H1 (cell line): ENCODE measurements at regions not wholly inside any gene's neighbourhood (a gene's known extent, or its start where the extent isn't known, plus 50 kb on each side); places are given as distances from the start of the nearest gene placed in this dataset.

Experiments used
- CTCF ChIA-PET: fragments of 300-600 bp; sonication (Branson Sonifier 250); formaldehyde crosslinking; loops from one replicate; lab custom pipeline; 2021; ENCODE audit not compliant: partially characterized antibody; lab: Charles Lee
- POLR2A ChIA-PET: fragments of 300-600 bp; sonication (Branson Sonifier 250); formaldehyde crosslinking; loops from one replicate; lab custom pipeline; 2021; ENCODE audit warnings: inconsistent platforms; ENCODE audit not compliant: partially characterized antibody; lab: Charles Lee
- DNase-seq, 2 experiments: peaks; one replicate each; pipeline versions ENCODE4 v3.0.0 to v3.0.0-alpha.2; 2010 to 2022; ENCODE audit warnings: low spot score in 2 of 2, low read depth in 1 of 2, mixed read lengths in 1 of 2
- FAIRE-seq: peaks from 2 replicates; lab custom pipeline; 2011; peaks lifted over from hg19 to GRCh38; lab: Jason Lieb, UNC
- H2AFZ ChIP-seq: 2 replicates; pipeline ENCODE4 v1.8.1; 2012; ENCODE audit warnings: low read length, inconsistent platforms
- H2AK5ac ChIP-seq: 2 replicates; pipeline ENCODE4 v1.6.1; 2013; ENCODE audit warnings: low read depth, low read length
- H2BK120ac ChIP-seq: replicated peaks from 2 replicates; pipeline ENCODE3; 2013; ENCODE audit warnings: low read depth, low read length, inconsistent platforms
- H2BK12ac ChIP-seq: 2 replicates; pipeline ENCODE4 v1.6.1; 2013; ENCODE audit warnings: low read depth, low read length
- H2BK15ac ChIP-seq: 2 replicates; pipeline ENCODE4 v1.6.1; 2013; ENCODE audit warnings: low read length
- H2BK20ac ChIP-seq: 2 replicates; pipeline ENCODE4 v1.6.1; 2013; ENCODE audit warnings: low read length
- H2BK5ac ChIP-seq: 2 replicates; pipeline ENCODE4 v1.6.1; 2013; ENCODE audit warnings: low read depth, low read length
- H3K14ac ChIP-seq: 2 replicates; pipeline ENCODE4 v1.6.1; 2013; ENCODE audit warnings: inconsistent platforms; ENCODE audit not compliant: insufficient read length
- H3K18ac ChIP-seq: 2 replicates; pipeline ENCODE4 v1.6.1; 2013; ENCODE audit warnings: low read length; ENCODE audit errors: extremely low read depth
- H3K23ac ChIP-seq: 2 replicates; pipeline ENCODE4 v1.6.1; 2013; ENCODE audit warnings: inconsistent platforms; ENCODE audit not compliant: insufficient read length
- H3K23me2 ChIP-seq: 2 replicates; pipeline ENCODE4 v1.6.1; 2013; ENCODE audit warnings: low read depth, low read length
- H3K27ac ChIP-seq: 2 replicates; pipeline ENCODE4 v1.6.1; 2011; ENCODE audit warnings: low read depth, low read length, inconsistent platforms
- H3K27me3 ChIP-seq, 4 experiments: replicated peaks in 1 of 4; 1 replicate in 1 of 4; 2 replicates in 3 of 4; pipeline versions ENCODE4 v1.6.1 to v1.8.1; 2011 to 2013; ENCODE audit warnings: low read length in 3 of 4, mild to moderate bottlenecking in 3 of 4, inconsistent platforms in 2 of 4, mixed read lengths in 2 of 4, moderate library complexity in 1 of 4; ENCODE audit not compliant: control insufficient read depth in 3 of 4, insufficient read depth in 3 of 4; ENCODE audit errors: extremely low read depth in 1 of 4
- H3K36me3 ChIP-seq, 4 experiments: 2 replicates each; pipeline versions ENCODE4 v1.6.1 to v1.8.1; 2011 to 2013; ENCODE audit warnings: mild to moderate bottlenecking in 4 of 4, low read length in 3 of 4, moderate library complexity in 2 of 4, control low read depth in 1 of 4, inconsistent platforms in 1 of 4; ENCODE audit not compliant: insufficient read depth in 4 of 4, control insufficient read depth in 2 of 4
- H3K4ac ChIP-seq: replicated peaks from 2 replicates; pipeline ENCODE3; 2013; ENCODE audit warnings: low read length, low read depth, mixed read lengths, inconsistent platforms; ENCODE audit not compliant: insufficient read length
- H3K4me1 ChIP-seq, 4 experiments: replicated peaks in 1 of 4; 1 replicate in 1 of 4; 2 replicates in 3 of 4; pipeline versions ENCODE4 v1.6.1 to v1.8.1; 2011 to 2013; ENCODE audit warnings: low read length in 3 of 4, inconsistent platforms in 2 of 4, mixed read lengths in 1 of 4; ENCODE audit not compliant: insufficient read depth in 4 of 4, control insufficient read depth in 3 of 4
- H3K4me2 ChIP-seq, 2 experiments: 2 replicates each; pipeline versions ENCODE4 v1.6.1 to v1.8.1; 2011 to 2013; ENCODE audit warnings: low read depth in 2 of 2, low read length in 2 of 2, control low read depth in 1 of 2, inconsistent platforms in 1 of 2, mild to moderate bottlenecking in 1 of 2; ENCODE audit not compliant: insufficient read depth in 1 of 2
- H3K4me3 ChIP-seq, 4 experiments: fragments of 200-600, 300-600 bp in 1 of 4; sonication (generic), shearing (Covaris generic), sonication (Bioruptor Twin) in 1 of 4; 2 replicates each; pipeline versions ENCODE4 v1.5.1 to v1.8.1; 2011 to 2016; ENCODE audit warnings: low read length in 4 of 4, low read depth in 3 of 4, control low read depth in 2 of 4, inconsistent platforms in 2 of 4, mild to moderate bottlenecking in 2 of 4, mixed read lengths in 1 of 4, moderate library complexity in 1 of 4; ENCODE audit not compliant: insufficient read depth in 2 of 4; ENCODE audit errors: extremely low read depth in 1 of 4
- H3K56ac ChIP-seq: replicated peaks from 2 replicates; pipeline ENCODE3; 2013; ENCODE audit warnings: low read depth, mild to moderate bottlenecking, mixed read lengths, low read length, inconsistent platforms; ENCODE audit not compliant: insufficient read length
- H3K79me1 ChIP-seq: 2 replicates; pipeline ENCODE4 v1.6.1; 2013; ENCODE audit warnings: low read depth, low read length, control low read depth
- H3K79me2 ChIP-seq, 2 experiments: 2 replicates each; pipeline versions ENCODE4 v1.6.1 to v1.8.1; 2012 to 2013; ENCODE audit warnings: low read length in 2 of 2, mild to moderate bottlenecking in 2 of 2, inconsistent platforms in 1 of 2; ENCODE audit not compliant: insufficient read depth in 2 of 2, control insufficient read depth in 1 of 2
- H3K9ac ChIP-seq, 4 experiments: replicated peaks in 1 of 4; 1 replicate in 1 of 4; 2 replicates in 3 of 4; pipeline versions ENCODE4 v1.6.1 to v1.8.1; 2011 to 2013; ENCODE audit warnings: low read depth in 3 of 4, low read length in 3 of 4, control low read depth in 2 of 4, mild to moderate bottlenecking in 2 of 4, moderate library complexity in 2 of 4, inconsistent platforms in 1 of 4; ENCODE audit errors: extremely low read depth in 1 of 4
- H3K9me3 ChIP-seq, 2 experiments: 2 replicates each; pipeline versions ENCODE4 v1.6.1 to v1.8.1; 2012 to 2013; ENCODE audit warnings: mild to moderate bottlenecking in 2 of 2, moderate library complexity in 2 of 2, control low read depth in 1 of 2, inconsistent platforms in 1 of 2, low read depth in 1 of 2, low read length in 1 of 2, mixed read lengths in 1 of 2; ENCODE audit not compliant: insufficient read depth in 2 of 2
- H4K20me1 ChIP-seq, 2 experiments: replicated peaks in 1 of 2; 2 replicates each; pipeline versions ENCODE3 to v1.8.1; 2011 to 2013; ENCODE audit warnings: inconsistent platforms in 2 of 2, low read length in 2 of 2, mild to moderate bottlenecking in 1 of 2; ENCODE audit not compliant: insufficient read depth in 2 of 2, control insufficient read depth in 1 of 2
- H4K5ac ChIP-seq: 2 replicates; pipeline ENCODE4 v1.6.1; 2013; ENCODE audit warnings: low read length, low read depth, mixed read lengths, inconsistent platforms; ENCODE audit not compliant: insufficient read length
- H4K8ac ChIP-seq: 2 replicates; pipeline ENCODE4 v1.8.0; 2013; ENCODE audit warnings: mild to moderate bottlenecking, moderate library complexity, low read length, inconsistent platforms; ENCODE audit not compliant: insufficient read depth; ENCODE audit errors: extremely low read depth
- H4K91ac ChIP-seq: replicated peaks from 2 replicates; pipeline ENCODE3; 2013; ENCODE audit warnings: low read length, mixed read lengths, inconsistent platforms; ENCODE audit not compliant: insufficient read length
- GABPA ChIP-seq: IDR thresholded peaks from 2 replicates; pipeline ENCODE4 v1.6.1; 2011; ENCODE audit warnings: mild to moderate bottlenecking, low read length, moderate library complexity, borderline replicate concordance; ENCODE audit not compliant: insufficient read depth
- WGBS, 2 experiments: shearing (Covaris generic) in 1 of 2; methylation state at CpG; one replicate each; pipeline versions ENCODE4 v1.1.6 to v1.1.7; 2013 to 2015; ENCODE audit warnings: low lambda C conversion rate in 2 of 2, mixed read lengths in 2 of 2, inconsistent platforms in 1 of 2, low coverage in 1 of 2, missing lambda C conversion rate in 1 of 2; ENCODE audit not compliant: insufficient replicate concordance in 2 of 2, insufficient coverage in 1 of 2, insufficient read length in 1 of 2; ENCODE audit errors: extremely low coverage in 1 of 2, missing lambda C conversion rate in 1 of 2; 5-methylcytosine and 5-hydroxymethylcytosine counted together

DNA sequence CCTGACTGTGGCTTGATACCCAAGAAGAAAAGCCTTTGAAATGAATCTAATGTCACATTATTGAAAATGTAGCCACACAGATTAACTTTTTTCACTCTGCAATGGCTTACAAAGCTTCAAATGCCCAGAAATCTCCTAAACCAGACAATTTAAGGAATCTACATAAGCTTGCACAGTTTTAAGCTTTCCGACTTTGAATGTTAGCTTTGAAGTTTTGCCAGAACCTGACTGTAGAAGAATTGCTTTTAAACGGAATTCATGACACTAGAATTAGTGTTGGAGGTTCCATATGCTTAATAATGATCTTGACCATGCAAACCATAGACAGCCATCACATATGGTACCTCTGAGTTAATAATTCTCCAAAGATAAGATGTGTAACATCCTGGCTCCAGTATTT lies 798.5 kb upstream of the EPHA7 start:
- no peak overlapping the region for H3K4ac ChIP-seq
- H3K4me1 ChIP-seq, result peaks cover 0 to 3% (median 0%) of the 10 kb centered on the region in 4 experiments; a peak in 1 of 7 replicates
- H2BK5ac ChIP-seq, result no peak overlapping the region
- no peak overlapping the region for H4K91ac ChIP-seq
- no peaks in the 10 kb centered on the region for H3K79me2 ChIP-seq
- no peak overlapping the region for H3K23ac ChIP-seq
- FAIRE-seq (no peak), DNase-seq (no peak)
- H2AK5ac ChIP-seq, result no peak overlapping the region
- no peak overlapping the region for H3K4me2 ChIP-seq
- TF ChIP-seq GABPA, result no peak
- no peak overlapping the region for H2AFZ ChIP-seq
- H3K56ac ChIP-seq, result no peak overlapping the region
- no peak overlapping the region for H3K9ac ChIP-seq
- H3K27me3 ChIP-seq, result no peaks in the 10 kb centered on the region
- no peak overlapping the region for H2BK120ac ChIP-seq
- no peaks in the 10 kb centered on the region for H3K36me3 ChIP-seq
- no peak overlapping the region for H3K14ac ChIP-seq
- H4K8ac ChIP-seq, result no peak overlapping the region
- WGBS, 2 experiments, result 90% methylated on average over 2 of the region's 2 CpGs; no CpG with 5 or more reads in 1 of the 2 experiments
- H2BK12ac ChIP-seq, result no peak overlapping the region
- no peak overlapping the region for H2BK15ac ChIP-seq
- H3K9me3 ChIP-seq, result no peaks in the 10 kb centered on the region
- no peaks in the 10 kb centered on the region for H3K79me1 ChIP-seq
- CTCF ChIA-PET, result interaction anchor here (1.4 kb wide), 1 partner anchor 10 kb away, joined by 5 read pairs; no protein-coding TSS in a partner anchor
- POLR2A ChIA-PET, result no interaction called here
- H4K20me1 ChIP-seq, result no peaks in the 10 kb centered on the region
- H4K5ac ChIP-seq, result no peak overlapping the region
- no peaks in the 10 kb centered on the region for H3K23me2 ChIP-seq
- H3K4me3 ChIP-seq, result no peak overlapping the region
- no peak overlapping the region for H2BK20ac ChIP-seq
- no peak overlapping the region for H3K18ac ChIP-seq
- H3K27ac ChIP-seq, result no peak overlapping the region
